ENCODE measurements at regions not wholly inside any gene's neighbourhood (a gene's known extent, or its start where the extent isn't known, plus 50 kb on each side); places are given as distances from the start of the nearest gene placed in this dataset.

GRCh38 chr10:104577861-104578521 lies 63.1 kb upstream of the SORCS3 start:
- no peak for TF ChIP-seq POLR2A (IDR thresholded peaks at IDR 0.05; ENCODE audit: low read depth)
- no peak for TF ChIP-seq POLR2AphosphoS5 (IDR thresholded peaks at IDR 0.05)
- no peak for TF ChIP-seq CTCF (IDR thresholded peaks at IDR 0.05)
- TF ChIP-seq EP300 (IDR thresholded peaks at IDR 0.05), result no peak
